HG03460 (cell line): ENCODE measurements at regions not wholly inside any gene's neighbourhood (a gene's known extent, or its start where the extent isn't known, plus 50 kb on each side); places are given as distances from the start of the nearest gene placed in this dataset.

Experiments used
- ATAC-seq: cut with Tn5 transposase; IDR thresholded peaks from one replicate; pipeline ENCODE4 v1.9.1; 2021; ENCODE audit not compliant: unreplicated experiment

- no peak for ATAC-seq
These were observed 356.8 kb downstream of the HDGFL1 start for GRCh38 chr6:22925920-22926789.

- no peak for ATAC-seq
These were observed 357.5 kb downstream of the HDGFL1 start for GRCh38 chr6:22926790-22927354.

GRCh38 chr6:22928775-22929174 is 359.4 kb downstream of the HDGFL1 start:
- no peak for ATAC-seq

- ATAC-seq = no peak
These were observed 360.1 kb downstream of the HDGFL1 start for GRCh38 chr6:22929311-22929985.

- ATAC-seq = no peak
These were observed 371.4 kb downstream of the HDGFL1 start for GRCh38 chr6:22940581-22941290.

GRCh38 chr6:22942403-22942802 is 373.0 kb downstream of the HDGFL1 start:
- no peak for ATAC-seq

- ATAC-seq = no peak
These were observed 374.0 kb downstream of the HDGFL1 start for GRCh38 chr6:22943327-22943726.

GRCh38 chr6:22949967-22950366 is 380.6 kb downstream of the HDGFL1 start:
- no peak for ATAC-seq

GRCh38 chr6:22952097-22952496 is 382.7 kb downstream of the HDGFL1 start:
- ATAC-seq = no peak

GRCh38 chr6:22954749-22955385 is 385.5 kb downstream of the HDGFL1 start:
- peak; percentile 65 for ATAC-seq

- ATAC-seq = no peak
These were observed 386.8 kb downstream of the HDGFL1 start for GRCh38 chr6:22956029-22956681.

GRCh38 chr6:22958677-22959076 is 389.3 kb downstream of the HDGFL1 start:
- ATAC-seq = no peak

- no peak for ATAC-seq
These were observed 390.2 kb downstream of the HDGFL1 start for GRCh38 chr6:22959571-22959970.

- ATAC-seq = no peak
These were observed 395.0 kb downstream of the HDGFL1 start for GRCh38 chr6:22964334-22964733.

GRCh38 chr6:22965889-22966288 is 396.5 kb downstream of the HDGFL1 start:
- ATAC-seq = no peak

- ATAC-seq = no peak
These were observed 397.5 kb downstream of the HDGFL1 start for GRCh38 chr6:22966691-22967422.

GRCh38 chr6:22970004-22970403 is 400.6 kb downstream of the HDGFL1 start:
- no peak for ATAC-seq

- ATAC-seq = no peak
These were observed 403.4 kb downstream of the HDGFL1 start for GRCh38 chr6:22972771-22973170.

GRCh38 chr6:22975079-22975478 is 405.7 kb downstream of the HDGFL1 start:
- ATAC-seq = no peak

- no peak for ATAC-seq
These were observed 411.1 kb downstream of the HDGFL1 start for GRCh38 chr6:22980446-22980845.
